GM21723 (cell line): ENCODE measurements at regions not wholly inside any gene's neighbourhood (a gene's known extent, or its start where the extent isn't known, plus 50 kb on each side); places are given as distances from the start of the nearest gene placed in this dataset.

Experiments used
- ATAC-seq: cut with Tn5 transposase; IDR thresholded peaks from one replicate; pipeline ENCODE4 v1.9.1; 2021; ENCODE audit warnings: mild to moderate bottlenecking, moderate library complexity; ENCODE audit not compliant: unreplicated experiment

- ATAC-seq = no peak
Measured at GRCh38 chr15:39106950-39107349, 473.9 kb upstream of the THBS1 start.

- no peak for ATAC-seq
Measured at GRCh38 chr15:39108021-39108420, 472.9 kb upstream of the THBS1 start.

GRCh38 chr15:39110336-39110735, 470.5 kb upstream of the THBS1 start:
- ATAC-seq = no peak

GRCh38 chr15:39110746-39111145, 470.1 kb upstream of the THBS1 start:
- ATAC-seq = no peak

- ATAC-seq = no peak
Measured at GRCh38 chr15:39113741-39114140, 467.1 kb upstream of the THBS1 start.

GRCh38 chr15:39114690-39115378, 466.0 kb upstream of the THBS1 start:
- no peak for ATAC-seq

GRCh38 chr15:39115379-39116057, 465.4 kb upstream of the THBS1 start:
- ATAC-seq = no peak

GRCh38 chr15:39118510-39118909, 462.4 kb upstream of the THBS1 start:
- no peak for ATAC-seq

GRCh38 chr15:39124155-39124552, 456.7 kb upstream of the THBS1 start:
- ATAC-seq = no peak

- no peak for ATAC-seq
Measured at GRCh38 chr15:39124553-39125171, 456.2 kb upstream of the THBS1 start.

- ATAC-seq = no peak
Measured at GRCh38 chr15:39125226-39125625, 455.7 kb upstream of the THBS1 start.

- ATAC-seq = no peak
Measured at GRCh38 chr15:39125904-39126303, 455.0 kb upstream of the THBS1 start.

GRCh38 chr15:39127151-39127790, 453.6 kb upstream of the THBS1 start:
- ATAC-seq = no peak

GRCh38 chr15:39127925-39128617, 452.8 kb upstream of the THBS1 start:
- ATAC-seq = no peak

GRCh38 chr15:39128746-39129145, 452.1 kb upstream of the THBS1 start:
- ATAC-seq = no peak

GRCh38 chr15:39130556-39131379, 450.1 kb upstream of the THBS1 start:
- ATAC-seq = no peak

- ATAC-seq = no peak
Measured at GRCh38 chr15:39131609-39132008, 449.3 kb upstream of the THBS1 start.

GRCh38 chr15:39132070-39132469, 448.8 kb upstream of the THBS1 start:
- no peak for ATAC-seq

GRCh38 chr15:39132954-39133600, 447.8 kb upstream of the THBS1 start:
- no peak for ATAC-seq

GRCh38 chr15:39134282-39134681, 446.6 kb upstream of the THBS1 start:
- ATAC-seq = no peak
